Stimulated activated CD4-positive, alpha-beta T cell treated with anti-CD3 and anti-CD28 coated beads, Interleukin-2, amount 100 ng/mL, for 24 hours (primary cell): ENCODE measurements at regions not wholly inside any gene's neighbourhood (a gene's known extent, or its start where the extent isn't known, plus 50 kb on each side); places are given as distances from the start of the nearest gene placed in this dataset.

Experiments
- DNase-seq, 2 donors: peaks; one replicate each; pipeline ENCODE4 v3.0.0-alpha.2; 2020

- no peak for DNase-seq
Measured at GRCh38 chr5:74576941-74577456, 63.5 kb downstream of the ENC1 start.

DNA sequence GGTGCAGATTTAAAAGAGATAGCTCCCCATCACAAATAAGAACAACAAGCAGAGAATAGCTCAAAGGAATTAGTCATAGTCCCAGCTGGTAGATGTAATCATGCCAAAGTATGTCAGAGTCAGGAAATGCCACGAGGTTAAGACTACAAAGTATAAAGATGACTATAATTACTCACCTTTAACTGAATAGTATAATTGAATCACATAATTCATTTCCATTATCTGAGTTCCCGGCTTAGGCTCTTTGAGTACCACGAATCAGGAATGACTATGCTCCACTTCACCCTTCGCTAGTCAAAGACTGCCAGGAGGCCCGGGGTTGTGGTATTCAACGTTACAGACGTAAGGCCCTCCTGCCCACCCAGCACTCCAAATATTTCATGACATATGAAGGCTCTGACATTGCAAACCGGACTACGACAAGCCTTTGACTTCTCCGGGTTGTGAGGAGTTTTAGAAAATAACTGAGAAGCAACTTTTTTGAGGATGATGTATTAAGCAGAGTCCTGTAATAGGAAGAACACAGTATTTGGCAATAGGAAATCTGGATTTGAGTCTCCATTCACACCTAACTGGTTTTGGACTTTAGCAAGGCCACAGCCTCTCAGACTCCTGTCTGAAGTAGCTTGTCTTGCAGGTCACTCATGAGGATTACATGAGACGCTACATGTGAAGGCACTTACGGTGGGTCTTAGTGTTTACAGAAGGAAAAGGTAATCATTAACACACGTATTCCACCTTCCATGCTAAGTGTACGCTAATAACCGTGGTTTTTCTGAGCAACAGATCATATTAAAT, 64.6 kb downstream of the ENC1 start:
- peak; percentile 22 to 27 for DNase-seq

GRCh38 chr5:74570250-74570649, 70.3 kb downstream of the ENC1 start:
- DNase-seq: no peak

DNA sequence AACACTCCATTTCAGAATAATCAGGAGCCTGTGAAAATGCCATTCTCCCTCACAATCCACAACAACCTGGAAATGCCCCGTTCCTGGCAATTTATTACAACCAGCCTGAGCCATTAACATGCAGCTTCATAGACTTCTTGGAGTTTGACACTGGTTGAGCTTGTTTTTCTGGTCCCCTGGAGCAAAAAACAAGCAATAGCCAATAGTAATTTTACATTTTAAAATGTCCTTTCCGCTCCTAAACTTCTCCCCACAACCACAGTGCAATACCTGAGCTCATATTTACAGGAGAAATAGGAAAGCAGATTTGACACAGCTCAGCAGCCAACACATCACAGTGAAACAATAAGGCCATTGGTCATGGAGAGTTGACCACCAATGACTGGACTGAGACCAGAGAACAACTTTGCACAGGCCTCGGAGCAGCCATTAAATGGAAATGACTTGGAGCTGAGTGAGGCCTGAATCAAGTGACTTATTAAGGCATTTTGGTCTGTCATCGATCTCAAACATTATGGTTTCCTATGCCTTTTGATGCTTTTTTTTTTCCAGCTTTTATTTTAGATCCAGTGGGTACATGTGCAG, 73.0 kb downstream of the ENC1 start:
- no peak for DNase-seq

GRCh38 chr5:74562122-74562521, 78.4 kb downstream of the ENC1 start:
- DNase-seq: no peak

DNA sequence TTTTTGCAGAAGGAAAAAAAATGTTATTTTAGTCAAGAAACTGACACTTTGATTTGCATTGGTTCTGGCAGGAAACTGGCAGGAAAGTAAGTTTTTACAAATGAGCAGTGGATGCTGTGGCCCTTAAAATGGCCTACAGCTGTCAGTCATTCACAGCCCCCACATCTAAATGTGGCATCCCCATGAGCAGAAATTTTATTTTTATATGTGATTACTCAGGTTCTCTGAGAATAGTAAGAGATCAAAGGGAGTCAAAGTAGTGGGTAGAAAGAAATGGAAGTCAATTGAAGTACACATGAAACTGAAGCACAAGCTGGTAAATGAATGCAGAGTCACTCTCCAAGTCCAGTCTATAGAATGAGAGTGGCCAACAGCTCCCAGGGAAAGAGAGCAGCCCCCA, 80.3 kb downstream of the ENC1 start:
- DNase-seq: no peak

GRCh38 chr5:74556631-74557595, 83.6 kb downstream of the ENC1 start:
- DNase-seq: no peak

DNA sequence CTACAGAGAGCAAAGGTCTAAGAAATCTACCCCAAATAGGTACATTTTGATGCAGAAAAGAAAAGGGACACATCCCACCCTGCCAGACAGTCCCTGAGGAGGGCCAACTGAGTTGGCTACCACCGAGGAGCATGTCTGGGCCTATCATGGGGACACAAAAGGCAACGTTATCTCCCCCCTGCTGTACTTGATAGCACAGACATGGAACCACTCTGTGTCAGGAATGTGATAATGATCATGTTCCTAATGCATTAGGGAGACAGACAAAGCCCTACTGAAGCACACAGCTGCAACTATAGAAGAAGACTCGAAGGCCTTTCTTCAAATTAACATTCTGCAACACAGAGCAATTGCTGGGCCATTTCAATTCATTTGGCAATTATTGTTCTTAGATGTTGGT, 84.5 kb downstream of the ENC1 start:
- no peak for DNase-seq

DNA sequence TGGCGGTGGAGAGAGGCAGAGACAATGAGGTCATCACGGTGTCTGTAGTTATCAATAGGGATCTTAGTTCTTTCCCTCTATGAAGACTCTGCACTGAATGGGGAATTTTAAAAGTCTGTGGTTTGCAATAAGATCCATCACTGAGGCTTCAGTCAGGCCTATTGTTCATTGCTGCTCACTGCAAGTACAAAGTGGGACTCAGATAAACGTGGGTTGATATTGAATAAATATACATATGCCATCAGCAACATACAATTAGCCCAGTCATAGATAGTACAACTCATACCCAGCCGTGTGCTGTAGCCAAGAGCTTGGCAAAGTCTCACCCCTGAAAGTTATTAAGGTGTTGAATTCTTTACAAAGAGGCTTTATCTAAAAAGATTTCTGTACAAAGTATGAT, 88.4 kb downstream of the ENC1 start:
- no peak for DNase-seq

DNA sequence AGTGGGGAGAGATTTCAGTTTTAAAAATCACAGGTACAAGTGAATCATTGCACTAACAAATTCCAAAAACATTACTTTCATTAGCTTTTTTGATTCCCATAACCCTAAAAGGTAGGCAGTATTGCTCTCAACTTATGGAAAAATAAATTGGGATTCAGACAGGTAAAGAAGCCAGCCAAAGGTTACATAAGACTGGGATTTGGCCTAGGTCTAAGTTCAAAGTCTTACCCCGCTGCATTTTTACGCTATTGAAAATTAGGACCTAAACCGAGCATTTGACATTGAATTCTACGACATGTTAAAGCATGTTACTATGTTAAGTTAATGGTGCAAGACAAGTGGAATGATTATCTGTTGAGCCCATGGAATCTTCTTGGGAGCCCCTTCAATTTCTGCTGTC, 89.6 kb downstream of the ENC1 start:
- DNase-seq: no peak

DNA sequence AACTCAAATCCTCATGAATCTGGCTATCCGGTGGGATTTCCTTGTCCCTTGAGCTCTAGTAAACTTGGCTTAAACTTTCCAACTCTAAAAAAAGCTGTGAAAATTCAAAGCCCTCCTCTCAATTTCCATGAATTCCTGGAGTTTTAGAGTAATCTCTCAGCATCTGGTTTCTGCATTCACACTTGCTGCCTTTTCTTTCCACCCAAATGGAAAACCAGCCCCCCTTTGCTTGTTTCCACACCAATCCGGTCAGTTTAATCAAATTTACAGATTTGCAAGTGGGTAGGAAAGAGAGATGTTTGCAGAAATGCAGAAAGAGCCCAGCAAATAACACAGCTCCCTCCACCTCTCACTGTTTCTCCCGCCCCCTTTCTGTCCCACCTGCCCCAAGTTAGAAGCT, 91.1 kb downstream of the ENC1 start:
- no peak for DNase-seq

- DNase-seq: no peak
Measured at GRCh38 chr5:74546796-74547195, 93.7 kb downstream of the ENC1 start.

DNA sequence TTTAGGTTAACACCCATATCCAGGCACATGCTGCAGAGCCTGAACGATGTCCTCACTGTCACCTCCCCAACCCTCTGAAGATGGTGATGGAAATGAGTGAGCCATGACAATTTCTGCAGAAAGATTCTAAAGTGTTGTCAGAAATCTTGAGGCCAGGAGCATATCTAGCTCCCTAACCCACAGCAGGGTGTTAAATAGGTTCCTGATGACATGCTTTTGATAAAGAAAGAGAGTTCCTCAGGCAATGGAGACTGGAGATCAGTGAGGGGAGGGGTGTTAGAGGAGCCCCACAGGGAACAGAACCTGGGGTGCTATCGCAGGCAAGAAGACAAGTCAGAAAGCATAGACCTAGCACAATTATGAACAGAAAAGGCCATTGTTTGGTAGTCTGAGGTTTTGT, 95.7 kb downstream of the ENC1 start:
- DNase-seq: no peak

DNA sequence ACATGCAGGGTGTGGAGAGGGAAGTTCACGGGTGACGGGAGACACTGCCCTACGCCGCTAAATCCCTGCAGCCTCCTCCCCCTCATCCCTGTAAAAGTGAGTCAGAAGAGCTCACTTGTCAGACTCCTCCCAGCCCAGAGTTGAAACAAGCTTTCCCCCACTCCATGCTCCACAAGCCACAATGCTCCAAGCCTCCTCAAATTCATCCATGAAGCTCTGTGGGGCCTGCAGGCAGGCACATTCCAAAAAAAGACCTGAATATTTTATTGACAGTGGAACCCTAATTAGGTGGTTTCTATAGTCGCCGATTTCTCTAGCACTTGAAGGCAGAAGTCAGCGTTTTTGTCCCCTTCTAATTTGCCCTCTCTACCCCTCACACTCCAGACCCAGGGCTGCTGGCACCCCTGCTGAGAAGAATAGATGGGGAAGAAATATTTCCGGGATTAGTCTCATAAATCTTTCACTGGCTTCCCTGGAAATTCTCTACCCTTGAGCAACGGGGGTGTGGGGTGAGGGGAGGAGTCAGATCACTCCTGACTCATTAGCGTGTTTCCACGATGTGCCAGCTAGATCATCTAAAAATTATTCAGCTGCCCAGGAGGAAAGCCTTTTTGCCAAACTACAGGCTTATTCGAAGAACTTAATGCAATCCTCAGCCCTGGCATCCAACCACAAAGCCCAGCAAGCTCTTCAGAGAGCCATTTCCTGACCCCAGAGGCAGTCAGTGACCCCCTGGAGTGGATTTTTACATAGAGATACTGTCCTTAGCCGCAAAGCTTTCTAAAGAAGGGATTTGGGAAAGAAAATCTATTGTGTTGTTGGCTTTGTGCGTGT, 97.1 kb downstream of the ENC1 start:
- DNase-seq: no peak

DNA sequence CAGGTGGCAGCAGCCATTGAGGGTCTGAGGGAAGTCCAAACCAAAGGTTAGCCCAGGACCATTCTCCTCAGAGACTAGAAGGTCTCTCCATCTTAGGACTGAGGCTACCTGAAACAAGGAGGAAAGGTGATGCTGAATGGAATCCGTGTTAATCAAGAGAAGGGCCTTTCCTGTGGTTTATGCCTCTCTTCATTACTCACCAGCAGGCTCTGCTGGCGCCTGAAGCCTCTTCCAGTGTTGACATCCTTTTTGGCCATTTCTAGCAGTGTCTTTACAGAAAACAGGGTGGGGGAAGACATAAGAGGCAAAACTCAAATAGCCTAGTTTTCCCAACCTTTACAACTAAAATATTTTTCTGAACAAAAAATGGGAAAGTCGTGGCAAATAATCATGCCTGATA, 98.0 kb downstream of the ENC1 start:
- DNase-seq: no peak

GRCh38 chr5:74541381-74541781, 99.1 kb downstream of the ENC1 start:
- no peak for DNase-seq

DNA sequence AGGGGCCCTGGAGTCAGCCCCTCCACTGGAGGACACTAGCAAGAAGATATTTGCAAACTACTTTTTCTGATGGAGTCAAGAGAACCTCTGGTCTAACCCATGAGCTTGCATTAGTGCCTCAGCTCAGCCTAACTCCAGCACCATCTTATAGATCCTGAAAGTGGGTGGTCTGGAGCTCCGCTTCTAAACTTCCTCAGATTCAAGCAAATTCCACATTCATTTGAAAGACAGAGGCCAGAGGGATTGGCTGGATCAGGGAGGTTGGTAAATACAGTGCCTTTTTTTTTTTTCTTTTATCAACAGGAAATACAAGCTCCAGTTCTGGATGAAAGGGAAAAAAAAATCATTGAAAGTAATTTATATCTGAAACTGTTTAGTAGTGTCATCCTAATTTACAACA, 99.9 kb downstream of the ENC1 start:
- DNase-seq: no peak

GRCh38 chr5:74539986-74540385, 100.5 kb downstream of the ENC1 start:
- no peak for DNase-seq

DNA sequence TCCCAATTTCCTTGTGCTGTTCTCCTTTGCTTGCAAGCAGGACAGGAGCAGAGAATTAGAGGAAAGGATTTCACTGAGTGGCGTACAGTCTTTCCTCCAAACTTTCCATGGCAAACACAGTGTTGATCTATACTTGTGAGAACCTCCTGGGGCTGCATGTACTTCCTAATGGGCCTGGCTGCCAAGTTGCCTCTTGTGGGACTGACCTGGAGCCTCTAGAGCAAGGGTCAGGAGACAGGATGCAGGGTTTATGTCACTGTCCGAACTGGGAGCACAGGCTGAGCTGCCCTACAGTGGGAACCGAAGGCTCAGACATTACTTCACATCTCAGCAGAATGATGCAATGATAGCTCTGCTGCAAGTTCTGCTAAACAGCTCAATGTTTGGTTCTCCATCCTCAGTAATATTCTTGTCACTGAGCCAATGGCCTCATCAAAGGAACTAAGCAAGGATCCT, 102.3 kb downstream of the ENC1 start:
- no peak for DNase-seq

GRCh38 chr5:74536658-74537057, 103.9 kb downstream of the ENC1 start:
- DNase-seq: no peak

DNA sequence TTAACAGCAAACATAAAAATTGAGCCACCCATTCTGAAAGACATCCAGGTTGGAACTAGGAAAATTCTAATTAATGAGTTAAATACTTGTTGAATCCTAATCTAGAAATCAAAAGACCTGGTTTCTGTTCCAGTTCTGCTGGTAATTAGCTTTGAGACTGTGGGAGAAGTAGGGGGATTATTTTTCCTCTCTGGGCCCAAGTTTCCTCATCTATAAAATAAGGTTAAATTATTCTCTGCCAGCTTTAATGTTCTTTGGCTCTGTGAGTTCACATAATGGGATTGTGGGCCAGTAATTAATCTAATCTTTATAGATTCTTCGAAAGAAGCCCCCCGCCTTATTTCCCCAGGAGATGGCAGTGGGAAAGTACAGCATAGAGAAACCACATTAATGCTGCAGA, 104.6 kb downstream of the ENC1 start:
- DNase-seq: no peak

- no peak for DNase-seq
Measured at GRCh38 chr5:74534397-74535129, 106.0 kb downstream of the ENC1 start.
